Fibroblast of lung (primary cell): ENCODE measurements at regions not wholly inside any gene's neighbourhood (a gene's known extent, or its start where the extent isn't known, plus 50 kb on each side); places are given as distances from the start of the nearest gene placed in this dataset.

ENCODE experiments used
- CTCF ChIP-seq, 2 donors: IDR thresholded peaks in 1 of 2; conservative IDR thresholded peaks in 1 of 2; 1 replicate in 1 of 2; 2 replicates in 1 of 2; pipeline ENCODE4 v1.5.1; 2011 to 2012; ENCODE audit warnings: low read length in 2 of 2, control low read depth in 1 of 2, inconsistent platforms in 1 of 2, low read depth in 1 of 2, mild to moderate bottlenecking in 1 of 2
- EZH2 ChIP-seq: IDR thresholded peaks from 2 replicates; pipeline ENCODE4 v1.5.1; 2012; ENCODE audit warnings: low read length, control low read depth, mild to moderate bottlenecking; ENCODE audit errors: missing control alignments

- peak in 1 of 2 donors; percentile 39 for TF ChIP-seq CTCF (conservative IDR thresholded peaks at IDR 0.05 in 1 of 2, IDR thresholded peaks at IDR 0.05 in 1 of 2; ENCODE audit: low read depth in 1 of 2, low read length in 2 of 2)
- TF ChIP-seq EZH2 = no peak
Observed at GRCh38 chr20:40442181-40442963, 246.7 kb downstream of the MAFB start.
